ENCODE measurements at regions not wholly inside any gene's neighbourhood (a gene's known extent, or its start where the extent isn't known, plus 50 kb on each side); places are given as distances from the start of the nearest gene placed in this dataset.

GRCh38 chr11:21928847-21929246 lies 264.0 kb upstream of the ANO5 start:
- no peak overlapping the region for H3K27ac Mint-ChIP-seq
- DNase-seq (no peak), ATAC-seq (no peak)
- H3K27me3 Mint-ChIP-seq = no peaks in the 10 kb centered on the region
- H3K36me3 Mint-ChIP-seq (ENCODE audit: low read depth) = no peaks in the 10 kb centered on the region
- H3K4me1 Mint-ChIP-seq = no peaks in the 10 kb centered on the region
- H3K9me3 ChIP-seq (ENCODE audit: control insufficient read depth, low read length, poor library complexity, severe bottlenecking) = no peaks in the 10 kb centered on the region
- no peak overlapping the region for H3K4me3 Mint-ChIP-seq

- H3K4me3 Mint-ChIP-seq = no peak overlapping the region
- H3K4me1 Mint-ChIP-seq = no peaks in the 10 kb centered on the region
- H3K9me3 ChIP-seq (ENCODE audit: control insufficient read depth, low read length, poor library complexity, severe bottlenecking) = no peaks in the 10 kb centered on the region
- no peaks in the 10 kb centered on the region for H3K36me3 Mint-ChIP-seq (ENCODE audit: low read depth)
- no peak overlapping the region for H3K27ac Mint-ChIP-seq
- DNase-seq (no peak), ATAC-seq (no peak)
- H3K27me3 Mint-ChIP-seq = no peaks in the 10 kb centered on the region
Measured at GRCh38 chr11:21930408-21930807, 262.5 kb upstream of the ANO5 start.

- no peaks in the 10 kb centered on the region for H3K27me3 Mint-ChIP-seq
- no peak for DNase-seq
- no peaks in the 10 kb centered on the region for H3K36me3 Mint-ChIP-seq (ENCODE audit: low read depth)
- no peak overlapping the region for H3K27ac Mint-ChIP-seq
- ATAC-seq = no peak
- no peaks in the 10 kb centered on the region for H3K9me3 ChIP-seq (ENCODE audit: control insufficient read depth, low read length, poor library complexity, severe bottlenecking)
- no peaks in the 10 kb centered on the region for H3K4me1 Mint-ChIP-seq
- no peak overlapping the region for H3K4me3 Mint-ChIP-seq
Measured at GRCh38 chr11:21931436-21932101, 261.3 kb upstream of the ANO5 start.

GRCh38 chr11:21933095-21933494 lies 259.8 kb upstream of the ANO5 start:
- H3K9me3 ChIP-seq (ENCODE audit: control insufficient read depth, low read length, poor library complexity, severe bottlenecking) = no peaks in the 10 kb centered on the region
- DNase-seq (no peak), ATAC-seq (no peak)
- Mint-ChIP-seq H3K36me3 (ENCODE audit: low read depth) (no peaks in the 10 kb centered on the region), H3K27me3 (no peaks in the 10 kb centered on the region), H3K27ac (no peak overlapping the region), H3K4me1 (no peaks in the 10 kb centered on the region), H3K4me3 (no peak overlapping the region)

GRCh38 chr11:21944577-21944976 lies 248.3 kb upstream of the ANO5 start:
- Mint-ChIP-seq H3K36me3 (ENCODE audit: low read depth) (no peaks in the 10 kb centered on the region), H3K27me3 (no peaks in the 10 kb centered on the region), H3K4me1 (no peaks in the 10 kb centered on the region), H3K27ac (no peak overlapping the region), H3K4me3 (no peak overlapping the region)
- DNase-seq (no peak), ATAC-seq (no peak)
- no peaks in the 10 kb centered on the region for H3K9me3 ChIP-seq (ENCODE audit: control insufficient read depth, low read length, poor library complexity, severe bottlenecking)

- H3K36me3 Mint-ChIP-seq (ENCODE audit: low read depth) = no peaks in the 10 kb centered on the region
- no peaks in the 10 kb centered on the region for H3K27me3 Mint-ChIP-seq
- no peak overlapping the region for H3K4me3 Mint-ChIP-seq
- H3K9me3 ChIP-seq (ENCODE audit: control insufficient read depth, low read length, poor library complexity, severe bottlenecking) = peaks cover 4% of the 10 kb centered on the region
- no peak for ATAC-seq
- H3K27ac Mint-ChIP-seq = no peak overlapping the region
- no peak for DNase-seq
- H3K4me1 Mint-ChIP-seq = no peaks in the 10 kb centered on the region
Measured at GRCh38 chr11:21948876-21949275, 244.0 kb upstream of the ANO5 start.

GRCh38 chr11:21949763-21950413 lies 243.0 kb upstream of the ANO5 start:
- H3K27ac Mint-ChIP-seq = no peak overlapping the region
- H3K36me3 Mint-ChIP-seq (ENCODE audit: low read depth) = no peaks in the 10 kb centered on the region
- H3K4me3 Mint-ChIP-seq = no peak overlapping the region
- H3K4me1 Mint-ChIP-seq = no peaks in the 10 kb centered on the region
- DNase-seq (no peak), ATAC-seq (no peak)
- H3K9me3 ChIP-seq (ENCODE audit: control insufficient read depth, low read length, poor library complexity, severe bottlenecking) = peaks cover 4% of the 10 kb centered on the region
- H3K27me3 Mint-ChIP-seq = no peaks in the 10 kb centered on the region

- ATAC-seq = no peak
- no peaks in the 10 kb centered on the region for H3K4me1 Mint-ChIP-seq
Measured at GRCh38 chr11:21963013-21963412, 229.9 kb upstream of the ANO5 start.

GRCh38 chr11:21965221-21965620 lies 227.7 kb upstream of the ANO5 start:
- ATAC-seq (no peak), DNase-seq (no peak)
- Mint-ChIP-seq H3K36me3 (ENCODE audit: low read depth) (no peaks in the 10 kb centered on the region), H3K4me1 (no peaks in the 10 kb centered on the region), H3K4me3 (no peak overlapping the region), H3K27ac (no peak overlapping the region), H3K27me3 (no peaks in the 10 kb centered on the region)
- H3K9me3 ChIP-seq (ENCODE audit: control insufficient read depth, low read length, poor library complexity, severe bottlenecking) = no peaks in the 10 kb centered on the region

More at GRCh38 chr11:21963013-21963412, 229.9 kb upstream of the ANO5 start:
- Mint-ChIP-seq H3K4me3 (no peak overlapping the region), H3K36me3 (ENCODE audit: low read depth) (no peaks in the 10 kb centered on the region), H3K27ac (no peak overlapping the region), H3K27me3 (no peaks in the 10 kb centered on the region)
- DNase-seq = no peak
- no peaks in the 10 kb centered on the region for H3K9me3 ChIP-seq (ENCODE audit: control insufficient read depth, low read length, poor library complexity, severe bottlenecking)

- Mint-ChIP-seq H3K4me3 (no peak overlapping the region), H3K27ac (no peak overlapping the region), H3K4me1 (no peaks in the 10 kb centered on the region), H3K27me3 (no peaks in the 10 kb centered on the region), H3K36me3 (ENCODE audit: low read depth) (no peaks in the 10 kb centered on the region)
- no peak for ATAC-seq
- DNase-seq = no peak
- no peaks in the 10 kb centered on the region for H3K9me3 ChIP-seq (ENCODE audit: control insufficient read depth, low read length, poor library complexity, severe bottlenecking)
Measured at GRCh38 chr11:21968702-21969101, 224.2 kb upstream of the ANO5 start.

GRCh38 chr11:21969841-21970240 lies 223.0 kb upstream of the ANO5 start:
- H3K36me3 Mint-ChIP-seq (ENCODE audit: low read depth) = no peaks in the 10 kb centered on the region
- no peaks in the 10 kb centered on the region for H3K4me1 Mint-ChIP-seq
- no peak overlapping the region for H3K4me3 Mint-ChIP-seq
- DNase-seq (no peak), ATAC-seq (no peak)
- no peaks in the 10 kb centered on the region for H3K27me3 Mint-ChIP-seq
- H3K27ac Mint-ChIP-seq = no peak overlapping the region
- H3K9me3 ChIP-seq (ENCODE audit: control insufficient read depth, low read length, poor library complexity, severe bottlenecking) = no peaks in the 10 kb centered on the region

- no peaks in the 10 kb centered on the region for H3K4me1 Mint-ChIP-seq
- H3K9me3 ChIP-seq (ENCODE audit: control insufficient read depth, low read length, poor library complexity, severe bottlenecking) = no peaks in the 10 kb centered on the region
- H3K4me3 Mint-ChIP-seq = no peak overlapping the region
- H3K36me3 Mint-ChIP-seq (ENCODE audit: low read depth) = no peaks in the 10 kb centered on the region
- no peaks in the 10 kb centered on the region for H3K27me3 Mint-ChIP-seq
- ATAC-seq = no peak
- DNase-seq = no peak
- H3K27ac Mint-ChIP-seq = no peak overlapping the region
Measured at GRCh38 chr11:21975242-21975641, 217.6 kb upstream of the ANO5 start.

- Mint-ChIP-seq H3K4me1 (no peaks in the 10 kb centered on the region), H3K27me3 (no peaks in the 10 kb centered on the region), H3K27ac (no peak overlapping the region), H3K36me3 (ENCODE audit: low read depth) (no peaks in the 10 kb centered on the region), H3K4me3 (no peak overlapping the region)
- DNase-seq = no peak
- ATAC-seq = no peak
- H3K9me3 ChIP-seq (ENCODE audit: control insufficient read depth, low read length, poor library complexity, severe bottlenecking) = no peaks in the 10 kb centered on the region
Measured at GRCh38 chr11:21976210-21976609, 216.7 kb upstream of the ANO5 start.

- no peaks in the 10 kb centered on the region for H3K36me3 Mint-ChIP-seq (ENCODE audit: low read depth)
- H3K27ac Mint-ChIP-seq = no peak overlapping the region
- DNase-seq (no peak), ATAC-seq (no peak)
- no peaks in the 10 kb centered on the region for H3K27me3 Mint-ChIP-seq
- no peaks in the 10 kb centered on the region for H3K4me1 Mint-ChIP-seq
- no peak overlapping the region for H3K4me3 Mint-ChIP-seq
- no peaks in the 10 kb centered on the region for H3K9me3 ChIP-seq (ENCODE audit: control insufficient read depth, low read length, poor library complexity, severe bottlenecking)
Measured at GRCh38 chr11:21983431-21983830, 209.5 kb upstream of the ANO5 start.
